ENCODE measurements at regions not wholly inside any gene's neighbourhood (a gene's known extent, or its start where the extent isn't known, plus 50 kb on each side); places are given as distances from the start of the nearest gene placed in this dataset.

DNA sequence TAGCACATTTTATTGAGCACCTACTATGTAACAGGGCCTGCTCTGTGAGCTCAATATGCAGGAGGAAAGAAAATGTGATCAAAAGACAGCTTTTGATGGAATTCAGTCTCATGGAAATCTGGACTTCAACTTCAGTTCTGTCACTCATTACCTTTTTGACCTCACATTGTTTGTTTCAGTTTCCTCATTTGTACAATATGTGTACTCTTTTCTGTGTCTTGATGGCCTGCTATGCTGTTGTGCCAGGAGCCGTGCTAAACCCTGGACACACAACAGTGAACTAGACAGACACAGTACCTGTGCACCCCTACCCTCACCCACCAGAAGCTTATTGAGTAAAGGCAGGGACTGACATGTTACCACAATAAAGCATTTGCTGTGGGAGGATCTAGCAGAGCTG is 162.9 kb upstream of the FGGY start:
- Histone ChIP-seq H3K27me3 (no peaks in the 10 kb centered on the region), H3K4me1 (no peaks in the 10 kb centered on the region), H3K9me3 (no peaks in the 10 kb centered on the region), H3K27ac (no peak overlapping the region), H3K36me3 (no peaks in the 10 kb centered on the region), H3K4me3 (no peak overlapping the region)
- no peak for DNase-seq
- TF ChIP-seq, protein P1, sequence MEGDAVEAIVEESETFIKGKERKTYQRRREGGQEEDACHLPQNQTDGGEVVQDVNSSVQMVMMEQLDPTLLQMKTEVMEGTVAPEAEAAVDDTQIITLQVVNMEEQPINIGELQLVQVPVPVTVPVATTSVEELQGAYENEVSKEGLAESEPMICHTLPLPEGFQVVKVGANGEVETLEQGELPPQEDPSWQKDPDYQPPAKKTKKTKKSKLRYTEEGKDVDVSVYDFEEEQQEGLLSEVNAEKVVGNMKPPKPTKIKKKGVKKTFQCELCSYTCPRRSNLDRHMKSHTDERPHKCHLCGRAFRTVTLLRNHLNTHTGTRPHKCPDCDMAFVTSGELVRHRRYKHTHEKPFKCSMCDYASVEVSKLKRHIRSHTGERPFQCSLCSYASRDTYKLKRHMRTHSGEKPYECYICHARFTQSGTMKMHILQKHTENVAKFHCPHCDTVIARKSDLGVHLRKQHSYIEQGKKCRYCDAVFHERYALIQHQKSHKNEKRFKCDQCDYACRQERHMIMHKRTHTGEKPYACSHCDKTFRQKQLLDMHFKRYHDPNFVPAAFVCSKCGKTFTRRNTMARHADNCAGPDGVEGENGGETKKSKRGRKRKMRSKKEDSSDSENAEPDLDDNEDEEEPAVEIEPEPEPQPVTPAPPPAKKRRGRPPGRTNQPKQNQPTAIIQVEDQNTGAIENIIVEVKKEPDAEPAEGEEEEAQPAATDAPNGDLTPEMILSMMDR (IDR thresholded peaks at IDR 0.05): no peak
- TF ChIP-seq POLR2A (IDR thresholded peaks at IDR 0.05): no peak
- intact Hi-C loops (cut with DNase I; ENCODE audit: low total_unique reads): no loop called here

- no peak for TF ChIP-seq POLR2A (IDR thresholded peaks at IDR 0.05)
- TF ChIP-seq, protein P1 (IDR thresholded peaks at IDR 0.05): no peak
- Histone ChIP-seq H3K27me3 (no peaks in the 10 kb centered on the region), H3K4me1 (no peaks in the 10 kb centered on the region), H3K27ac (no peak overlapping the region), H3K4me3 (no peak overlapping the region), H3K36me3 (no peaks in the 10 kb centered on the region), H3K9me3 (no peaks in the 10 kb centered on the region)
- intact Hi-C loops (cut with DNase I; ENCODE audit: low total_unique reads): no loop called here
- DNase-seq: no peak
Measured at GRCh38 chr1:59135761-59136255, 161.1 kb upstream of the FGGY start.

DNA sequence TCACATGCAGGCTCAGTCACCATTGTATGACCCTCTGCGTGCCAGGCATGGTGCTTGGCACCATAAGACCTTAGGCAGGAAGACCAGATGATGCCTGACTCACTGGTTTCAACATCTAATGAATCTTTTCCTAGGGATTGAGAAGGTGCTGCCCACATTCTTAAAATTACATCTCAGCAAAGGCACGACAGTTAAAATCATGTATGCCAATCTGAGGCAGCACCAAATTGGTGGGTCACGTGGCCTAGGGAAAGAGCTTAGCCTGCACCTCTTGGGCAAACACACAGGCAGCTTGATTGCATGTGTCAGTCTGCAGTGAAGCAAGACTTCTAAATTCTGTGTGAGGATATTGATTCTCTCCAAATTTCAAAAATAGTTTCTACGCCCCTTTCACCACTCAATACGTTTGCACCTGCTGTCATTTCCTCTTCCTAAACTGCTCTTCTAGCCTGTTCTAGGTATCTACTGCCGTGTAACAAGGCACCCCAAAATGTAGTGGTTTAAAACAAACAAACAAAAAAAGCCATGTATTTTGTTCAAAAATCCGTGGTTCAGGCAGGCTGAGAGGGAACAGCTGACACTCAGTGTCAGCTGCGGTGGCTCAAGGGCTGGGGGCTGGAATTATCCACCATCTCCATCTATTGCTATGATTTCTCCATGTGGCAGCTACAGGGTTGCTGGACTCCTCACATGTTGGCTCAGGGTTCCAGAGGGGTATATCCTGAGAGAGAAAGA is 160.2 kb upstream of the FGGY start:
- Histone ChIP-seq H3K4me3 (no peak overlapping the region), H3K4me1 (no peaks in the 10 kb centered on the region)
- DNase-seq: no peak

DNA sequence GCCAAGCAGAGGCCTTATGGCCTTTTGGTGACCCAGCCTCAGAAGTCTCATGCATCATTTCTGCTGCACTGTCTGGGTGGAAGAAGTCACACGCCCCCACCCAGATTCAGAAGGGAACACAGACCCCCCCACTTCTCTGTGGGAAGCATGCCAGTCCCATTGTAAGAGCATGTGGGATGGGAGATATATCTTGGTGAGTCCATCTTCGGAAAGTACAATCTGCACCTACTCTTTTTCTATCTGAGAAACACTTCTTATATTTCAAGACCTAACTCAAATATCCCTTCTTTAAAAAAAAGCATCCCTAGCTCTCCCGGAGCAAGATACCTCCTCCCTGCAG is 159.6 kb upstream of the FGGY start:
- Histone ChIP-seq H3K4me1 (no peaks in the 10 kb centered on the region), H3K4me3 (no peak overlapping the region), H3K36me3 (no peaks in the 10 kb centered on the region), H3K27me3 (no peaks in the 10 kb centered on the region), H3K27ac (no peak overlapping the region), H3K9me3 (no peaks in the 10 kb centered on the region)
- TF ChIP-seq, protein P1 (IDR thresholded peaks at IDR 0.05): no peak
- no peak for TF ChIP-seq POLR2A (IDR thresholded peaks at IDR 0.05)
- intact Hi-C loops (cut with DNase I; ENCODE audit: low total_unique reads): no loop called here
- no peak for DNase-seq

More for the DNA sequence above, 160.2 kb upstream of the FGGY start:
- Histone ChIP-seq H3K9me3 (no peaks in the 10 kb centered on the region), H3K36me3 (no peaks in the 10 kb centered on the region), H3K27me3 (no peaks in the 10 kb centered on the region), H3K27ac (no peak overlapping the region)
- TF ChIP-seq POLR2A (IDR thresholded peaks at IDR 0.05): no peak
- TF ChIP-seq, protein P1 (IDR thresholded peaks at IDR 0.05): no peak
- intact Hi-C loops (cut with DNase I; ENCODE audit: low total_unique reads): no loop called here

GRCh38 chr1:59137968-59138367 is 158.9 kb upstream of the FGGY start:
- no peaks in the 10 kb centered on the region for H3K9me3 ChIP-seq
- intact Hi-C loops (cut with DNase I; ENCODE audit: low total_unique reads): no loop called here

More at GRCh38 chr1:59137968-59138367, 158.9 kb upstream of the FGGY start:
- H3K27ac ChIP-seq: no peak overlapping the region
- no peaks in the 10 kb centered on the region for H3K4me1 ChIP-seq
- no peaks in the 10 kb centered on the region for H3K36me3 ChIP-seq
- H3K4me3 ChIP-seq: no peak overlapping the region
- no peak for TF ChIP-seq POLR2A (IDR thresholded peaks at IDR 0.05)
- TF ChIP-seq, protein P1 (IDR thresholded peaks at IDR 0.05): no peak
- DNase-seq: no peak
- no peaks in the 10 kb centered on the region for H3K27me3 ChIP-seq

Data from uterus (tissue), 3 donors.